B cell (primary cell): ENCODE measurements at regions not wholly inside any gene's neighbourhood (a gene's known extent, or its start where the extent isn't known, plus 50 kb on each side); places are given as distances from the start of the nearest gene placed in this dataset.

Experiments used
- EZH2 ChIP-seq: IDR thresholded peaks from 2 replicates; pipeline ENCODE4 v1.6.1; 2012; ENCODE audit warnings: borderline replicate concordance, low read depth, mild to moderate bottlenecking, moderate library complexity, low read length; ENCODE audit not compliant: insufficient read depth, poor library complexity, severe bottlenecking
- TF ChIP-seq, protein P1 (sequence below): fragments of 200-600 bp; IDR thresholded peaks from one replicate; pipeline ENCODE4 v1.8.0; 2022; ENCODE audit warnings: antibody characterized with exemption, mild to moderate bottlenecking

DNA sequence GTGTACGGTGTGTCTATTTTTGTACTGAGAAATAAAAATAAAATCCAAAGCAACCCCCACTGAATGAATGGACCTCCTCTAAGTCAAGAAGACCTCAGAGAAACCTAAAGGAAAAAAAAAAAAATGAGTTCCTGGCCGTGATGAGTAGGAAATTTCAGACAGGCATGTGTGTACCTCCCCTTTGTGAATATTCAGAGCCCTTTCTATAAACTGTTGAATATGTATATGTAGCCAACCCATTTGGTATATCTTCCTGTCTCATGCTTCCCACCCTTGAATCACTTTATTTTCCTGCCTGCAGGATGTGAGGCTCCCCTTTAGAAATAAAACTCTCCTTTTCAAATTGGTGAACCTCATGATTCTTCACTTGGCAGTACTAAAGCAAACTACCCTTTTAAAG is 887.8 kb upstream of the NCAM2 start:
- TF ChIP-seq, protein P1, sequence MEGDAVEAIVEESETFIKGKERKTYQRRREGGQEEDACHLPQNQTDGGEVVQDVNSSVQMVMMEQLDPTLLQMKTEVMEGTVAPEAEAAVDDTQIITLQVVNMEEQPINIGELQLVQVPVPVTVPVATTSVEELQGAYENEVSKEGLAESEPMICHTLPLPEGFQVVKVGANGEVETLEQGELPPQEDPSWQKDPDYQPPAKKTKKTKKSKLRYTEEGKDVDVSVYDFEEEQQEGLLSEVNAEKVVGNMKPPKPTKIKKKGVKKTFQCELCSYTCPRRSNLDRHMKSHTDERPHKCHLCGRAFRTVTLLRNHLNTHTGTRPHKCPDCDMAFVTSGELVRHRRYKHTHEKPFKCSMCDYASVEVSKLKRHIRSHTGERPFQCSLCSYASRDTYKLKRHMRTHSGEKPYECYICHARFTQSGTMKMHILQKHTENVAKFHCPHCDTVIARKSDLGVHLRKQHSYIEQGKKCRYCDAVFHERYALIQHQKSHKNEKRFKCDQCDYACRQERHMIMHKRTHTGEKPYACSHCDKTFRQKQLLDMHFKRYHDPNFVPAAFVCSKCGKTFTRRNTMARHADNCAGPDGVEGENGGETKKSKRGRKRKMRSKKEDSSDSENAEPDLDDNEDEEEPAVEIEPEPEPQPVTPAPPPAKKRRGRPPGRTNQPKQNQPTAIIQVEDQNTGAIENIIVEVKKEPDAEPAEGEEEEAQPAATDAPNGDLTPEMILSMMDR: no peak
- no peak for TF ChIP-seq EZH2
